GM12891 (cell line): ENCODE measurements at regions not wholly inside any gene's neighbourhood (a gene's known extent, or its start where the extent isn't known, plus 50 kb on each side); places are given as distances from the start of the nearest gene placed in this dataset.

Experiments used
- POLR2A ChIP-seq: IDR thresholded peaks from 2 replicates; pipeline ENCODE4 v1.6.1; 2011; ENCODE audit warnings: low read depth, low read length, control low read depth
- POLR2AphosphoS5 ChIP-seq: IDR thresholded peaks from 2 replicates; pipeline ENCODE4 v1.6.1; 2011; ENCODE audit warnings: low read depth, low read length, control low read depth
- TAF1 ChIP-seq: IDR thresholded peaks from 2 replicates; pipeline ENCODE4 v1.6.1; 2011; ENCODE audit warnings: low read depth, low read length, control low read depth

GRCh38 chr1:170881268-170882265, 53.8 kb upstream of the MROH9 start:
- no peak for TF ChIP-seq POLR2A
- TF ChIP-seq POLR2AphosphoS5, result no peak
- TF ChIP-seq TAF1, result no peak
